Esophagus (tissue), 2 donors: ENCODE measurements at regions not wholly inside any gene's neighbourhood (a gene's known extent, or its start where the extent isn't known, plus 50 kb on each side); places are given as distances from the start of the nearest gene placed in this dataset.
A peak's percentile ranks its signal among the peaks of the same experiment; 100 is the strongest.

Experiments
- H3K27ac ChIP-seq, 2 donors: one replicate each; pipeline ENCODE4 v1.5.1; 2013; ENCODE audit warnings: low read depth in 2 of 2, mild to moderate bottlenecking in 2 of 2, inconsistent platforms in 1 of 2, low read length in 1 of 2, moderate library complexity in 1 of 2
- H3K27me3 ChIP-seq, 2 donors: one replicate each; pipeline ENCODE4 v1.6.1; 2013; ENCODE audit warnings: low read length in 2 of 2, control low read depth in 1 of 2, mild to moderate bottlenecking in 1 of 2; ENCODE audit not compliant: insufficient read depth in 2 of 2, control insufficient read depth in 1 of 2
- H3K36me3 ChIP-seq, 2 donors: one replicate each; pipeline ENCODE4 v1.6.1; 2013; ENCODE audit warnings: low read length in 1 of 2; ENCODE audit not compliant: control insufficient read depth in 2 of 2, insufficient read depth in 2 of 2
- H3K4me1 ChIP-seq, 2 donors: one replicate each; pipeline ENCODE4 v1.6.1; 2013; ENCODE audit warnings: low read length in 1 of 2; ENCODE audit not compliant: control insufficient read depth in 2 of 2, insufficient read depth in 2 of 2
- H3K4me3 ChIP-seq, 2 donors: one replicate each; pipeline ENCODE4 v1.5.1; 2013; ENCODE audit warnings: low read length in 2 of 2, mild to moderate bottlenecking in 2 of 2, low read depth in 1 of 2, moderate library complexity in 1 of 2
- H3K9me3 ChIP-seq, 2 donors: one replicate each; pipeline ENCODE4 v1.6.1; 2013; ENCODE audit warnings: mild to moderate bottlenecking in 2 of 2, low read depth in 1 of 2, low read length in 1 of 2, moderate library complexity in 1 of 2; ENCODE audit not compliant: control insufficient read depth in 2 of 2, insufficient read depth in 1 of 2
- WGBS, 2 donors: extraction: QIAGEN DNeasy Blood & Tissue Kit; methylation state at CpG; one replicate each; pipeline ENCODE4 v1.1.7; 2013; 5-methylcytosine and 5-hydroxymethylcytosine counted together
- donor health status: healthy with polysubstance abuse.
- donor health status: Bipolar disorder and iron deficiency.

DNA sequence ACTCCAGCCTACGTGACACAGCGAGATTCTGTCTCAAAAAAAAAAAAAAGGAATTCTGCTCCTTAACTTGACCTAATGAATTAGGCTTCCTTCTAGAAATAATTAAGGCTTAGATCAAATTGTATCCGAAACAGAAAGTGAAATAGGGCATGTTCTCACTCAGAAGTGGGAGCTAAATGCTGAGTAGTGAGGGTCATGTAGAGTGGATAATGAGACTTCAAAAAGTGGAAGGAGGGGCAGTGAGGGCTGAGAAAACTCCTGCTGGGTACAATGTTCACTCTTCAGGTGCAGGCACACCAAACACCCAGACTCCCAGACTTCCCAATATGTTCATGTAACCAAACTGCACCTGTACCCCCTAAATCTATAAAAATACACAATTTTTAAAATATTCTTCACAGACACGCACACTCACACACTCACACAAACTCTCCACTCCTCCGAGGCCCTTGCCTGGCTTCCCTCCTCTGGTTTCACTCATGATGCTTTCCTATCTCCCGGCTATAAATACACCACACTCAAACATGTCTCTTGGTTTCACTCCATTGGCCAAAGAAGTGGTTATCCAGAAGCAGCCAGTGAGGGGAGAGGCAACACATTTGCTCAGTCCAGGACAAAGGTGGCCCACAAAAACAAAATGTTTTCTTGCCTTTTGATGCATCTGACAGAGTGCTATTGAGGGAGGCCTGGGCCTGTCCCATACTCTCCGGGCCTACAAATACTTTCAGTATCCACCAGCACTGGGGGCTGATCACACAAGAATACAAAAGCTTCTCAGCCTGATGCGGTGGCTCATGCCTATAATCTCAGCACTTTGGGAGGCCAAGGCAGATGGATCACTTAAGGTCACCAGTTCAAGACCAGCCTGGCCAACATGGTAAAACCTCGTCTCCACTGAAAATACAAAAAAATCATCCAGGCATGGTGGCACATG is 249.2 kb downstream of the TOMM20 start:
- no peaks in the 10 kb centered on the region for H3K9me3 ChIP-seq
- H3K4me3 ChIP-seq: no peak overlapping the region
- H3K36me3 ChIP-seq: no peaks in the 10 kb centered on the region
- H3K4me1 ChIP-seq: peaks cover 4 to 6% of the 10 kb centered on the region in 2 donors
- H3K27ac ChIP-seq: no peak overlapping the region
- 86 to 91% methylated on average over 9 of the region's 9 CpGs for WGBS, 2 donors
- H3K27me3 ChIP-seq: no peaks in the 10 kb centered on the region

DNA sequence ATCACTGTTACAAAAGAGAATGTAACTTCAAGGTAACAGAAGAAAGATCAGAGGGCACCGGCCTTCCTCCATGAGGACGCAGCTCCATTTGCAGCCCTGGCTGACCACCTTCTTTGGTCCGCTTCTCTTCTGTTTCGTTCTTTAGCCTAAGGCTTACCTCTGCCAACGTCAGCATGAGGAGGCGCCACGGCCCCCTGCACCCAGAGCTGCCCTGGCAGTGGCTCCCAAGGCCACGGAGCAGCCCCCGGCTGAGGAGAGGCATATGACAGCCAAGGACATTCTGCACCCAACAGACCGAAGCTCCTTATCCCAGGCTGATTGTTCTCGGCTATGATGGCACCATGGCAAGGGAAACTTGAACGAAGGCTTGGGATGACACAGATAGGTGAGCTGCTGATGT is 250.3 kb downstream of the TOMM20 start:
- no peaks in the 10 kb centered on the region for H3K27me3 ChIP-seq
- no peaks in the 10 kb centered on the region for H3K36me3 ChIP-seq
- no peak overlapping the region for H3K27ac ChIP-seq
- H3K9me3 ChIP-seq: no peaks in the 10 kb centered on the region
- H3K4me1 ChIP-seq: peaks cover 4 to 6% of the 10 kb centered on the region in 2 donors
- no peak overlapping the region for H3K4me3 ChIP-seq
- 89% methylated on average over 12 of the region's 12 CpGs for WGBS, 2 donors

DNA sequence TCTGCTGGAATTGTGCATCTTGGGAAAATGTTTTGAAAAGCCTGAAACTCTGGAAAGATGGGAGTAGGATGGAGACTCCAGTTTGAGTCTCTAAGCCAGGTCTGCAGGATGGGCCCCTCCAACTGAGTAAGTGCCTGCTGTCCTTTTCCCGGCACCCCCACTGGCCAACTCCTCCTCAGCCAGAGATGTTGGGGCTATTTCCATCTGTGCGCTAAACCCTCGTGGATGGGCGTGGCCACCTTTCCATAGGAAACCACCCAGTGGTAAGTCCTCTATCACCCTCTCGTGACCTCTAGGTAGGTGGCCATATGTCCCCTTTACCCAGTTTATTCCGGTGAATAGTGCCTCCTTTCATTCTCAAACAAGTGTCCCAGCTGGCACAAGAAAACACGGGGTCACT is 250.9 kb downstream of the TOMM20 start:
- Histone ChIP-seq H3K27ac (no peak overlapping the region), H3K4me3 (no peak overlapping the region), H3K4me1 (peaks cover 4 to 6% of the 10 kb centered on the region in 2 donors), H3K27me3 (no peaks in the 10 kb centered on the region), H3K9me3 (no peaks in the 10 kb centered on the region), H3K36me3 (no peaks in the 10 kb centered on the region)
- WGBS, 2 donors: 90 to 95% methylated on average over 7 of the region's 7 CpGs

DNA sequence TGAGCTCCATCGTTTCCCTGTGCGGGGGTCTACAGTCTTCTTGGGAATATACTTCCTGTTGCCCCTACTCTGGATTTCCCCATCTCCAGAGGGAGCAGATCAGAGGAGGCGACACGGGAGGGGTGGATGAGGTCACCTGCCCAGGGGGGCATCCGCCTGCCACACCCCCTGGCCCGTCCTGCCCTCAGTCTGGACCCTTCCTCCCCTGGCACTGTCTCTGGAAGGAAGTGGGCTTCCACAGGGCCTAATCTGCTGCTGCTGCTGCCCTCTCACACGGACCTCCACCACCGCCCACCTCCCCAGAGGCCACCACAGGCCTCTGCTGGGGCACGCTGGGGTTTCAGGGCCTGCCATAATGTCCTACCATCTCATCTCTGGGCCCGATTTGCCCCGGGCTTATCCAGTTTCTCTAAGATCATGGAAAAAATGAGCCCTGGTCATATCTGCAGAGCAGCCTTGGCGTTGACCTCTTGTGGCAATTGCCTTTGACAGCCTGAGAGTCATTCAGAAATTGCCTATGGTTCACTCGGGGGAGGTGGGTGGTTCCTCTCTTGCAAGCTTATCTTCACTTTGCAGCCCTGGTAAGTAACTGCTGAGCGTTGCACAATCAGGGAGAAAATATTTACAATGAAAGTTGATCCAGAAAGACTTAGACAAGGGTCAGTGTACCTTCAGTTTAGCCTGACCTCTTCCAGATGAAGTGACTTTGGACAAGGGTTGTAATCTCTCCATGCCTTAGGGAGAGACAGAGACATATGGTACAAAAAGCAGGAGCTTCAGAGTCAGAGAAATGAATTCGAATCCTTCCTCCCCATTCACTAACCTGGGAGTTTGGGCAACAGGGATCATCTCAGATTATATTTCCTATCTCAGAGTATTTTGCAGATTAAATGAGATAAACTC is 252.4 kb downstream of the TOMM20 start:
- peaks cover 4 to 6% of the 10 kb centered on the region in 2 donors for H3K4me1 ChIP-seq
- no peaks in the 10 kb centered on the region for H3K9me3 ChIP-seq
- no peaks in the 10 kb centered on the region for H3K36me3 ChIP-seq
- no peaks in the 10 kb centered on the region for H3K27me3 ChIP-seq
- no peak overlapping the region for H3K4me3 ChIP-seq
- 61 to 74% methylated on average over 15 of the region's 15 CpGs for WGBS, 2 donors
- H3K27ac ChIP-seq: peak overlapping the region in 1 of 2 donors; percentile 8

DNA sequence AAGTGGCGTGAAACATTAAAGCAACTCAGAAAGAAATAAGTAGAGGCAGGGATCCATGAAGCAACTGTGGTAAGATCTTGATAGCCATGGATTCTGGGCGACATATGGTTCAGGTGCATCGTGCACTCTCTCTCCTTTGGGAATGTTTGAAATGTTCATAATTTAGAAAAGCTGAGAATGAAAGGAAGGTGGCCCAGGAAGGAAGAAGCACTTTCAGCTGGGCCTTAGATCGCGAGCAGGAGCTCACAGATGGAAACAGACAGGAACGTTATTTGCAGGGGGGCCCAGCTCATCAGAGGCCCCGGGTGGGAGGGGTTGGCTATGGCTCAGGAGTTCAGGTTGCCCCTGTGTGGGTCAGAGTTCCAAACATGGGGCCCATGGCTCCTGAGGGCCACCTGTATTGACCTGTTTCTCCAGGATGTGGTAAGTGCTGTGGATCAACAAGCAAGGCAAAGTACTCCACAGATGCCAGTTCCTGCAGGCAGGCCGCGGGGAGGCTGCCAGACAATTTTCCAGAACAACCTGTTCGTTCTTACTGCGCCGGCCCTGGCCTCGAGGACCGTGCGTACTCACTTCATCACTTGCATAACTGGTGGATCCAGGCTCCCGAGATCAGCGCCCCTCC is 253.2 kb downstream of the TOMM20 start:
- 63 to 72% methylated on average over 16 to 17 of the region's 17 CpGs for WGBS, 2 donors
- peak overlapping the region in 1 of 2 donors; percentile 8 for H3K27ac ChIP-seq
- H3K9me3 ChIP-seq: no peaks in the 10 kb centered on the region
- no peak overlapping the region for H3K4me3 ChIP-seq
- H3K4me1 ChIP-seq: peaks cover 4 to 6% of the 10 kb centered on the region in 2 donors
- no peaks in the 10 kb centered on the region for H3K27me3 ChIP-seq
- H3K36me3 ChIP-seq: no peaks in the 10 kb centered on the region

DNA sequence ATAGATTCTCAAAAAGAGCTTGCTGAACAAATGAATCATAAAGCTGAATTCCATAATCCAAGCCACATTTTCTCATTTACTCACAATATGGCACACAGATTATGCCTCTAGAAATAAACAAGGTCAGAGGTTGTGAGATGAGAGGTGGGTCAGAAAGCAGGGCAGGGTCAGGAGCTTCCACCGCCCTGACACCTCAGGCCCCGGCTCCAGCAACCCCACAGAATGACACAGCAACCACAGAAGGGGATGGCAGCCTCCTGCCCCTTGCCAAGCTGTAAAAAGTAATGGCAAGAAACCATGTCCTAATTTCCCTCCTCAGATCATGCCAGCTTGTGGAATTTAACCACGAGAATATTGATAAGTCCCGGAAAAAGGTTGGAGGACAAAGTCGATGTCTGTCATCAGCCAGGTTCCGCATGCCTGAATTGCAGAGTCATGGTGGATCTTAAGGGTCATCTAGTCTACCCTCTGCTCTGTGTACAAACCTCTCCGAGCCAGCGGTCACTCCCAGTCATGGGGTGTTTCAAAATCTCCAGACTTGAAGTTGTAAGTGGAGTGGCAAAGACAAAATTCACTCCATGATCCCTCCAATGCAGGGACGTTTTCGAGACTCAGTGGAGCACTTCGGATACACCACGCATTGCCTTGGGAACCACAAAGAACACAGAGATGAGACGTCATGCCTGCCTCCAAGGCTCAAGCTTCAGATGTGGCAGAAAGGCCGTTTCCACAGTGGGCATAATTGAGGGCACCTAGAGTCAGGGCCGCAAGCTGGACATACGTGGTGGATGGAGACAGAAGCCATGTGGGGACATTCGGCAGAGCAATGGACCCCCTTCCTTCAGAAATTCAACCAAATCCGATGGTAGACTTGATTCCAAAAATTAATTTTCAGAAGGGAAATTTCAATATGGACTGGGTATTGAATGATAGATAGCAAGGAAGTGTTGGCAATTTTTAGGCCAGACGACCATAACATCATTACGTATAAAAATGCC is 254.0 kb downstream of the TOMM20 start:
- no peaks in the 10 kb centered on the region for H3K36me3 ChIP-seq
- no peaks in the 10 kb centered on the region for H3K27me3 ChIP-seq
- H3K4me3 ChIP-seq: no peak overlapping the region
- peaks cover 4 to 6% of the 10 kb centered on the region in 2 donors for H3K4me1 ChIP-seq
- H3K9me3 ChIP-seq: no peaks in the 10 kb centered on the region
- WGBS, 2 donors: 88 to 93% methylated on average over 20 of the region's 20 CpGs
- no peak overlapping the region for H3K27ac ChIP-seq

DNA sequence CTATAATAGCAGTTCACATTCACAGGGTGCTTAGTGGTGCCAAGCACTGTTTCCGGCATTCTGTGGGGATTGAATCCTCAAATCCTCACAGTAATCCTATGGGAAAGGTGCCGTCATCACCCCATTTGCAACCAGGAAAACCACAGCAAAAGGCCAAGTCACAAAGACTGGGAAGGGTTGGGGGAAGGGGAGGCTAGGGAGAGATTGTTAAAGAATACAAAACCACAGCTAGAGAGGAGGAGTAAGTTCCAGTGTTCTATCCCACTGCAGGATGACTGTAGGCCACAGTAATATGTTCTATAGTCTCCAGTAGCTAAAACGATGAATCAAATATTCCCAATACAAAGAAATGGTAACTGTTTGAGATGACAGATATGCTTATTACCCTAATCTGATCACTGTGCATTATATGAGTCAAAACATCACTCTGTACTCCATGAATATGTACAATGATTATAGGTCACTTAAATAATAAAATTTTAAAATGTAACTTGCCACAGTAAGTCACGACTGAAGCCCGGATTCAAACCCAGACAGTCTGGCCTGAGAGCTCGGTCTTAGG is 256.8 kb downstream of the TOMM20 start:
- Histone ChIP-seq H3K4me3 (no peak overlapping the region), H3K36me3 (no peaks in the 10 kb centered on the region)

DNA sequence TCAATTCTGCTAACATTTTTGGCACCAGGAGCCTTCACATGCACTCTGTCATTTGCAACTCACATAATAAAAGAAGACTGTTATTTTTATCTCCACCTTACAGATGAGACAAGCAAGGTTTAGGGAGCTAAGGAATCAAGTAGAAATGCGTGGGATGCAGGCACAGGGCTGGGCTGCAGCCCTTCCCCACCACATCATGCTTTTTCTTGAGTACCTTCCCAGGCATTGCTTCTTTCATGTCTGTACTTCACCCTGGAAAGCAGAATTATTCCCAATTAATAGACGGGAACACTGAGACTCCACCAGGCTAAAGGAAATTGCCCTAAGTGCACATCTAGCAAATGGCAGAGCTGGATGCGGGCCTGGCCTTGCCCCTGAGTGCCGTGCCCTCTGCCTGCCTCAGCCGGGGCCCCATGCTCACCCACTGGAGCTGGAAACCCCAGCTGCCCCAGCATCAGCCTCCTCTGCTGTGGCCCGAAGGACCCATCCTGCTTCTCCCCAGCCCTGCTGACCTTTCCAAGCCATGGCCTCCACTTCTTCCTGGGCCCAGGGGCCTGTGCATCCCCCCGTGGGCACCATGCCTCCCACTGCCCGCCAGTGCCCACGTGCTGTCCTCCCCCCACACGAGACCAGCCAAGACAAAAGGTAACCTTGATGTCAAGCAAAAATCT is 257.5 kb downstream of the TOMM20 start:
- no peaks in the 10 kb centered on the region for H3K9me3 ChIP-seq
- H3K4me3 ChIP-seq: no peak overlapping the region
- no peaks in the 10 kb centered on the region for H3K27me3 ChIP-seq
- H3K36me3 ChIP-seq: no peaks in the 10 kb centered on the region
- 87% methylated on average over 10 of the region's 10 CpGs for WGBS, 2 donors
- H3K27ac ChIP-seq: no peak overlapping the region
- H3K4me1 ChIP-seq: peaks cover 4 to 5% of the 10 kb centered on the region in 2 donors

More for the DNA sequence above, 256.8 kb downstream of the TOMM20 start:
- Histone ChIP-seq H3K4me1 (peaks cover 4 to 6% of the 10 kb centered on the region in 2 donors), H3K9me3 (no peaks in the 10 kb centered on the region), H3K27me3 (no peaks in the 10 kb centered on the region), H3K27ac (no peak overlapping the region)
- WGBS, 2 donors: 85 to 89% methylated on average over 6 of the region's 6 CpGs
